ENCODE measurements at regions not wholly inside any gene's neighbourhood (a gene's known extent, or its start where the extent isn't known, plus 50 kb on each side); places are given as distances from the start of the nearest gene placed in this dataset.
"Not testable (repeated sequence)": the region's sequence is repeated elsewhere in the genome, so short reads cannot be mapped to it uniquely, and the experiment has no call there.

DNA sequence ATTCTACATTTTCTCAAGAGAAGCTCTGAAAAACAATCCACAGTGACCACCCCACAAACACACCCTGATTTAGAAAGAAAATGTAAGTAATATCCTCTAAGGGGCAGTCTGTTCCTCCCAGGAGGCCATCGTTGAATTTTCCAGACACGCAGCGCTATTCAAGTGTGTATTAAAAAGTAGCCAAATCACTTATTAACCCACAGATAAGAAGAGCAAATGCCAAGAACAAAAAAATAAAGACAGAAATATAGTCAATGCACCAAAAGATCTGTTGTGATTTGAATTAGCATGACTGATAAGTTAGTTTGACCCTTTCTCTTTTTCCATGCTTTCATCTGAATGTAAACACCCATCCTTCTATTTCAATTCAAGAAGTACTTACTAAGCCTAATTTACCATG lies 622.8 kb upstream of the ZNF385D start:
- Histone ChIP-seq H3K4me3 (ENCODE audit: low read length) (no peak overlapping the region), H3K27me3 (ENCODE audit: insufficient read depth, low read length) (peaks cover 40% of the 10 kb centered on the region), H3K4me1 (ENCODE audit: insufficient read depth, low read length) (no peaks in the 10 kb centered on the region), H3K9me3 (ENCODE audit: low read length) (no peaks in the 10 kb centered on the region), H2AFZ (ENCODE audit: low read depth, low read length) (no peak overlapping the region), H3K36me3 (ENCODE audit: insufficient read depth, low read length) (no peaks in the 10 kb centered on the region)

- Histone ChIP-seq H3K27me3 (ENCODE audit: insufficient read depth, low read length) (peaks cover 19% of the 10 kb centered on the region), H3K4me1 (ENCODE audit: insufficient read depth, low read length) (no peaks in the 10 kb centered on the region), H3K36me3 (ENCODE audit: insufficient read depth, low read length) (no peaks in the 10 kb centered on the region), H2AFZ (ENCODE audit: low read depth, low read length) (no peak overlapping the region), H3K9me3 (ENCODE audit: low read length) (no peaks in the 10 kb centered on the region), H3K4me3 (ENCODE audit: low read length) (no peak overlapping the region)
These were observed 626.4 kb upstream of the ZNF385D start for GRCh38 chr3:22377421-22377820.

- no peaks in the 10 kb centered on the region for H3K36me3 ChIP-seq (ENCODE audit: insufficient read depth, low read length)
These were observed 627.9 kb upstream of the ZNF385D start for GRCh38 chr3:22378869-22379268.

GRCh38 chr3:22380253-22380652 lies 629.2 kb upstream of the ZNF385D start:
- H3K4me3 ChIP-seq (ENCODE audit: low read length), result no peak overlapping the region
- H3K36me3 ChIP-seq (ENCODE audit: insufficient read depth, low read length), result no peaks in the 10 kb centered on the region
- no peaks in the 10 kb centered on the region for H3K9me3 ChIP-seq (ENCODE audit: low read length)
- no peaks in the 10 kb centered on the region for H3K4me1 ChIP-seq (ENCODE audit: insufficient read depth, low read length)
- no peak overlapping the region for H2AFZ ChIP-seq (ENCODE audit: low read depth, low read length)
- H3K27me3 ChIP-seq (ENCODE audit: insufficient read depth, low read length), result no peaks in the 10 kb centered on the region

More at GRCh38 chr3:22378869-22379268, 627.9 kb upstream of the ZNF385D start:
- no peak overlapping the region for H3K4me3 ChIP-seq (ENCODE audit: low read length)
- peaks cover 7% of the 10 kb centered on the region for H3K27me3 ChIP-seq (ENCODE audit: insufficient read depth, low read length)
- no peaks in the 10 kb centered on the region for H3K9me3 ChIP-seq (ENCODE audit: low read length)
- H3K4me1 ChIP-seq (ENCODE audit: insufficient read depth, low read length), result no peaks in the 10 kb centered on the region
- H2AFZ ChIP-seq (ENCODE audit: low read depth, low read length), result no peak overlapping the region

DNA sequence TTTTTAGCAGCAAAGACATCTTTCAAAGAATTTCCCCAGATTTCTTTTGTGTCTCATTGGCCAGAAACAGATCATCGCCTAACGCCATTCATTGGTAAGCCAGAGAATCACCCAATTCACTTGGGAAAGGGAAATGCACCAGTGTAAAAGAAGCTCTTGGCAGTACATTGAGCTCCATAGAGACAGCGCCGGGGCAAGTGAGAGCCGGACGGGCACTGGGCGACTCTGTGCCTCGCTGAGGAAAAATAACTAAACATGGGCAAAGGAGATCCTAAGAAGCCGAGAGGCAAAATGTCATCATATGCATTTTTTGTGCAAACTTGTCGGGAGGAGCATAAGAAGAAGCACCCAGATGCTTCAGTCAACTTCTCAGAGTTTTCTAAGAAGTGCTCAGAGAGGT lies 630.6 kb upstream of the ZNF385D start:
- not testable (repeated sequence) for H3K27me3 ChIP-seq (ENCODE audit: insufficient read depth, low read length); H3K4me1 ChIP-seq (ENCODE audit: insufficient read depth, low read length); H3K9me3 ChIP-seq (ENCODE audit: low read length)

GRCh38 chr3:22383285-22383684 lies 632.3 kb upstream of the ZNF385D start:
- no peaks in the 10 kb centered on the region for H3K36me3 ChIP-seq (ENCODE audit: insufficient read depth, low read length)
- H3K4me1 ChIP-seq (ENCODE audit: insufficient read depth, low read length), result no peaks in the 10 kb centered on the region
- no peak overlapping the region for H2AFZ ChIP-seq (ENCODE audit: low read depth, low read length)
- no peaks in the 10 kb centered on the region for H3K9me3 ChIP-seq (ENCODE audit: low read length)
- no peaks in the 10 kb centered on the region for H3K27me3 ChIP-seq (ENCODE audit: insufficient read depth, low read length)
- no peak overlapping the region for H3K4me3 ChIP-seq (ENCODE audit: low read length)

More for the DNA sequence above, 630.6 kb upstream of the ZNF385D start:
- not testable (repeated sequence) for H3K36me3 ChIP-seq (ENCODE audit: insufficient read depth, low read length); H3K4me3 ChIP-seq (ENCODE audit: low read length); H2AFZ ChIP-seq (ENCODE audit: low read depth, low read length)

- Histone ChIP-seq H3K36me3 (ENCODE audit: insufficient read depth, low read length) (no peaks in the 10 kb centered on the region), H3K4me1 (ENCODE audit: insufficient read depth, low read length) (no peaks in the 10 kb centered on the region), H3K27me3 (ENCODE audit: insufficient read depth, low read length) (no peaks in the 10 kb centered on the region), H3K4me3 (ENCODE audit: low read length) (no peak overlapping the region), H3K9me3 (ENCODE audit: low read length) (no peaks in the 10 kb centered on the region), H2AFZ (ENCODE audit: low read depth, low read length) (no peak overlapping the region)
These were observed 635.1 kb upstream of the ZNF385D start for GRCh38 chr3:22386107-22386506.

DNA sequence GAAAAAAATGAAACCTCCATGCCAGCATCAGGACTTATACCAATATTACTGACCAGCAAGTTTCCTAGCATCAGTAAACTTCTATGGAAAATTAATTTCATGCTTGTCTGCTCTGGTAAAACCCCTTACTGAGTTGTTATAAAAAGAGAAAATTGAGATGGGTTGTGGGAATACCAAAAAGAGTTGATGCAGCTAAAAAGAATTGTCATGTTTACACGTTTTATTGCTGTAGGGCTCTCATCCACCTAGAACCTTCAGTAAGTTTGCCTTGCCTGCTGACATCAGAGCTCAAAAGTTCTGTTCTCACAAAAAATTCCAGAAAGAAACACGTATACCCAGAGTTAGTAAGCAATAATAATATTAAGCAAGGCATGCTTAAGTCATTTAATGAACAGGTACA lies 641.3 kb upstream of the ZNF385D start:
- Histone ChIP-seq H3K36me3 (ENCODE audit: insufficient read depth, low read length) (no peaks in the 10 kb centered on the region), H3K4me1 (ENCODE audit: insufficient read depth, low read length) (no peaks in the 10 kb centered on the region), H2AFZ (ENCODE audit: low read depth, low read length) (no peak overlapping the region), H3K4me3 (ENCODE audit: low read length) (no peak overlapping the region), H3K9me3 (ENCODE audit: low read length) (no peaks in the 10 kb centered on the region), H3K27me3 (ENCODE audit: insufficient read depth, low read length) (no peaks in the 10 kb centered on the region)

DNA sequence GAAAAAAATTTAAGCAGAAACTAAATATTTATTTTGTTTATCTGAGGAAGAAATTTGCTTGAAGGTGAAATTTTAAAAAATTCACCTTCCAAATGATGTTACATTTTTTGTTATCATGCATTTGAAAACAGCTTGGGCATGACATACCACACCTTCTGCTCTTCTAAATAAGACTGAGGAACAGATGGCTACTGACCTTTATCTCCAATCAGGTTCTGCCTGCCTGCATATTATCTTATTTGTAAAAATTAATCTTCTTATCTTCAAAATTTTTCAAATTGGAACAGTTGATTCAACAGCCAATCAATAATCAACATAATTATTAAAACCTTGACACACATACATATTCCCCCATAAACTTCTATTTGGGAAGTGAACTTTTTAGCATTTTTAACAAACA lies 641.8 kb upstream of the ZNF385D start:
- Histone ChIP-seq H3K36me3 (ENCODE audit: insufficient read depth, low read length) (no peaks in the 10 kb centered on the region), H3K27me3 (ENCODE audit: insufficient read depth, low read length) (no peaks in the 10 kb centered on the region), H3K4me1 (ENCODE audit: insufficient read depth, low read length) (no peaks in the 10 kb centered on the region), H3K9me3 (ENCODE audit: low read length) (no peaks in the 10 kb centered on the region), H2AFZ (ENCODE audit: low read depth, low read length) (no peak overlapping the region), H3K4me3 (ENCODE audit: low read length) (no peak overlapping the region)

DNA sequence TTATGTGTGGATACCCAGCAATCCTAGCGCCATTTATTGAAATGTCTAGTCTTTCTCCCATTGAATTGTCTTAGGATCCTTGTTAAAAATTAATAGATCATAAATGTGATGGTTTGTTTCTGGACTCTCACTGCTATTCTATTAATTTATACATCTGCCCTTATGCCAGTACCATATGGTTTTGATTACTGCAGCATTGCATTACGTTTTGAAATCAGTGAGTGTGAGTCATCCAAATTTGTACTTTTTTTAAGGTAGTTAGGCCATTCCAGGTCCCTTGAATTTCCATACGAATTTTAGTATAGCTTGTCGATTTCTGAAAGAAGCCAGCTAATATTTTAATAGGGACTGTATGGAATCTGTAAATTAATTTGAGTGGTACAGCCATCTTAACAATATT lies 648.6 kb upstream of the ZNF385D start:
- Histone ChIP-seq H3K27me3 (ENCODE audit: insufficient read depth, low read length) (no peaks in the 10 kb centered on the region), H3K4me1 (ENCODE audit: insufficient read depth, low read length) (no peaks in the 10 kb centered on the region)

GRCh38 chr3:22401499-22401898 lies 650.5 kb upstream of the ZNF385D start:
- Histone ChIP-seq H2AFZ (ENCODE audit: low read depth, low read length) (no peak overlapping the region), H3K4me1 (ENCODE audit: insufficient read depth, low read length) (no peaks in the 10 kb centered on the region), H3K36me3 (ENCODE audit: insufficient read depth, low read length) (no peaks in the 10 kb centered on the region), H3K9me3 (ENCODE audit: low read length) (no peaks in the 10 kb centered on the region), H3K4me3 (ENCODE audit: low read length) (no peak overlapping the region), H3K27me3 (ENCODE audit: insufficient read depth, low read length) (no peaks in the 10 kb centered on the region)

More for the DNA sequence above, 648.6 kb upstream of the ZNF385D start:
- no peak overlapping the region for H2AFZ ChIP-seq (ENCODE audit: low read depth, low read length)
- no peak overlapping the region for H3K4me3 ChIP-seq (ENCODE audit: low read length)
- H3K9me3 ChIP-seq (ENCODE audit: low read length), result no peaks in the 10 kb centered on the region
- H3K36me3 ChIP-seq (ENCODE audit: insufficient read depth, low read length), result no peaks in the 10 kb centered on the region

DNA sequence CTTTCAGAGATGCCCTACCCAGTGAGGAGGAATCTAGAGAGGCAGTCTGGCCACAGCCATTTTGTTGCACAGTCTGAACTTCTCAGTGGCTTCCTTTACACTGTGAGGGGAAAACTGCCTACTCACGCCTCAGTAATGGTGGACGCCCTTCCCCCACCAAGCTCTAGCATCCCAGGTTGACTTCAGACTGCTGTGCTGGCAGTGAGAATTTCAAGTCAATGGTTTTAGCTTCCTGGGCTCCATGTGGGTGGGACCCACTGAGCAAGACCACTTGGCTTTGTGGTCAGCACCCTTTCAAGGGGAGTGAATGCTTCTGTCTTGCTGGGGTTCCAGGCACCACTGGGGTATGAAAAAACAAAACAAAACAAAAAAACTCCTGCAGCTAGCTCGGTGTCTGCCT lies 663.2 kb upstream of the ZNF385D start:
- Histone ChIP-seq H3K4me3 (ENCODE audit: low read length) (no peak overlapping the region), H2AFZ (ENCODE audit: low read depth, low read length) (no peak overlapping the region), H3K9me3 (ENCODE audit: low read length) (no peaks in the 10 kb centered on the region), H3K4me1 (ENCODE audit: insufficient read depth, low read length) (no peaks in the 10 kb centered on the region), H3K36me3 (ENCODE audit: insufficient read depth, low read length) (no peaks in the 10 kb centered on the region), H3K27me3 (ENCODE audit: insufficient read depth, low read length) (no peaks in the 10 kb centered on the region)

- H3K4me1 ChIP-seq (ENCODE audit: insufficient read depth, low read length); H3K4me3 ChIP-seq (ENCODE audit: low read length); H3K27me3 ChIP-seq (ENCODE audit: insufficient read depth, low read length); H2AFZ ChIP-seq (ENCODE audit: low read depth, low read length); H3K9me3 ChIP-seq (ENCODE audit: low read length); H3K36me3 ChIP-seq (ENCODE audit: insufficient read depth, low read length): not testable (repeated sequence)
These were observed 665.9 kb upstream of the ZNF385D start for GRCh38 chr3:22416838-22417446.

DNA sequence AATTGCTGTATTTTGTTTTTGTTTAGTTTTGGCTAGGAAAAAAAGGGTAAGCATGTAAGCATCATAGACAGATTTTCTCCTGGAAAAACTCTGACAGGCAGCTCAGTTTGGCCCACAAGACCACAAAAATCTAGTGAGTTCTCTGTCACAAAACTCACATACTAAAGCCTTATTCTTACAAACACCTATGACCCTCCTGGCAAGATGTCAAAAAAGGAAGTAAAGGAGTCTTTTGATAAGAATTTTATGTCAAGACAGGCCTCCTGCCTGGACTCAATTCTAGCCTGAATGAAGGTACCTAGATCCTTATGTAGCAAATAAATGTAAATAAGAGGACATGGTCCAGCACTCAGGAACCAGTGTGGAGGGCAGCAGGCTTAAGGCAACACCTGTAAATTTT lies 668.3 kb upstream of the ZNF385D start:
- Histone ChIP-seq H3K4me1 (ENCODE audit: insufficient read depth, low read length) (no peaks in the 10 kb centered on the region), H2AFZ (ENCODE audit: low read depth, low read length) (no peak overlapping the region), H3K27me3 (ENCODE audit: insufficient read depth, low read length) (no peaks in the 10 kb centered on the region), H3K36me3 (ENCODE audit: insufficient read depth, low read length) (no peaks in the 10 kb centered on the region), H3K9me3 (ENCODE audit: low read length) (no peaks in the 10 kb centered on the region), H3K4me3 (ENCODE audit: low read length) (no peak overlapping the region)
